ENCODE measurements at regions not wholly inside any gene's neighbourhood (a gene's known extent, or its start where the extent isn't known, plus 50 kb on each side); places are given as distances from the start of the nearest gene placed in this dataset.

DNA sequence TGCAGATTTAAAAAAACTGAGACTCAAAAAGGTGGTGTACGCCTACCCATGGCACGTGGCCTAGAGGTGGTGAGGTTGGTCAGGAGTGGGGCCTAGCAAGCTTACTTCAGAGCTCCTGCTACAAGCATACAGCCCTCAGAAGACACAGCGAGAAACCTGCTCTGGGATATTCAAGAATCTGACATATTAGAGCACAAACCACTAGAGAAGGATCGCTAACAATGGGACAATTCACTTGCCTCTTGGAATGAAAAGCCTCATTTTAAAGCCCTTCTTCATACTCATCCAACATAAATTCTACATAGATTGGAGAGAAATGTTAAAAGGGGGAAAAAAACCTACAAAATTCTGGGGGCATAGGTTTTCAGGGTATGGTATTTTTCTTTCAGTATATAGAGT is 118.0 kb upstream of the ARHGEF3 start:
- no peak overlapping the region for H3K4me2 ChIP-seq
- ChIA-PET POLR2A (no interaction called here), CTCF (no interaction called here)
- FAIRE-seq (no peak), DNase-seq (ENCODE audit: low read depth in 1 of 2, low spot score in 1 of 2) (no peak), ATAC-seq (no peak)
- peaks cover 7% of the 10 kb centered on the region; the same call in 1 of the 3 replicates for H3K4me1 ChIP-seq
- no peaks in the 10 kb centered on the region for H3K9me3 ChIP-seq
- H3K27ac ChIP-seq = no peak overlapping the region
- H3K4me3 ChIP-seq = no peak overlapping the region
- 67% methylated on average over 4 of the region's 4 CpGs for WGBS (ENCODE audit: missing lambda C conversion rate)
- TF ChIP-seq, protein P1, sequence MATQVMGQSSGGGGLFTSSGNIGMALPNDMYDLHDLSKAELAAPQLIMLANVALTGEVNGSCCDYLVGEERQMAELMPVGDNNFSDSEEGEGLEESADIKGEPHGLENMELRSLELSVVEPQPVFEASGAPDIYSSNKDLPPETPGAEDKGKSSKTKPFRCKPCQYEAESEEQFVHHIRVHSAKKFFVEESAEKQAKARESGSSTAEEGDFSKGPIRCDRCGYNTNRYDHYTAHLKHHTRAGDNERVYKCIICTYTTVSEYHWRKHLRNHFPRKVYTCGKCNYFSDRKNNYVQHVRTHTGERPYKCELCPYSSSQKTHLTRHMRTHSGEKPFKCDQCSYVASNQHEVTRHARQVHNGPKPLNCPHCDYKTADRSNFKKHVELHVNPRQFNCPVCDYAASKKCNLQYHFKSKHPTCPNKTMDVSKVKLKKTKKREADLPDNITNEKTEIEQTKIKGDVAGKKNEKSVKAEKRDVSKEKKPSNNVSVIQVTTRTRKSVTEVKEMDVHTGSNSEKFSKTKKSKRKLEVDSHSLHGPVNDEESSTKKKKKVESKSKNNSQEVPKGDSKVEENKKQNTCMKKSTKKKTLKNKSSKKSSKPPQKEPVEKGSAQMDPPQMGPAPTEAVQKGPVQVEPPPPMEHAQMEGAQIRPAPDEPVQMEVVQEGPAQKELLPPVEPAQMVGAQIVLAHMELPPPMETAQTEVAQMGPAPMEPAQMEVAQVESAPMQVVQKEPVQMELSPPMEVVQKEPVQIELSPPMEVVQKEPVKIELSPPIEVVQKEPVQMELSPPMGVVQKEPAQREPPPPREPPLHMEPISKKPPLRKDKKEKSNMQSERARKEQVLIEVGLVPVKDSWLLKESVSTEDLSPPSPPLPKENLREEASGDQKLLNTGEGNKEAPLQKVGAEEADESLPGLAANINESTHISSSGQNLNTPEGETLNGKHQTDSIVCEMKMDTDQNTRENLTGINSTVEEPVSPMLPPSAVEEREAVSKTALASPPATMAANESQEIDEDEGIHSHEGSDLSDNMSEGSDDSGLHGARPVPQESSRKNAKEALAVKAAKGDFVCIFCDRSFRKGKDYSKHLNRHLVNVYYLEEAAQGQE (IDR thresholded peaks at IDR 0.05) = no peak
- TF ChIP-seq CHD4 (IDR thresholded peaks at IDR 0.05; ENCODE audit: borderline replicate concordance) = no peak

DNA sequence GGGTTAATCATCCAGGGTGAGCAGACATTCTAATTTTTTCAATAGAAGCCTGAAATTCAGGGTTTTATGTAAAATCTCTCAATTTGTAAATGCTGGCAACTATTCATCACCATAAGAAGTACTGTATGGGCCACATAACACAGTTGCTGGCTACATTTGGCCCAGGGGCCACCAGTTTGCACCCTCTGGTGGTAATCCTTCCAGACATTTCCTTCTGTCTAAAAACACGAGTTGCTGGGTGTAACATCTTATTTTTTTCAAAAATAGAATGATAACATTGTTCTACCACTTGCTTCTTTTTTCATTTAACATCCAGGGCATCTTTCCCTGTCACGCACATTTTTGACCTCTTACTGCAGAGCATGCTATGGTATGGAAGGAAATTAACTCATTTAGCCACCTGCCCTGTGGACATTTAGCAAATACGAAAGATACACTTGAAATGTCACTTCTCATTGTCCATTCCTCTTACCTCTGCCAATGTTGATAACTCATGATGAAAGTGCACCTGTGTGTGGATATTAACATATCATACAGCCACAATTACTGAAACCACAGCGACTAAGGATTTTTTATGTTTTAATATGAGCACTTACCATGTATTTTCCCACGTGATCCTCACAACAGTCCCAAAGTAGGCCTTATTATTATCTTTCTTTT is 117.5 kb upstream of the ARHGEF3 start:
- ChIA-PET CTCF (no interaction called here), POLR2A (no interaction called here)
- ATAC-seq (no peak), FAIRE-seq (no peak), DNase-seq (ENCODE audit: low read depth in 1 of 2, low spot score in 1 of 2) (no peak)
- TF ChIP-seq, protein P2, sequence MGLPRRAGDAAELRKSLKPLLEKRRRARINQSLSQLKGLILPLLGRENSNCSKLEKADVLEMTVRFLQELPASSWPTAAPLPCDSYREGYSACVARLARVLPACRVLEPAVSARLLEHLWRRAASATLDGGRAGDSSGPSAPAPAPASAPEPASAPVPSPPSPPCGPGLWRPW (IDR thresholded peaks at IDR 0.05) = no peak
- no peak for TF ChIP-seq ZSCAN20 (CRISPR knock-in tag; IDR thresholded peaks at IDR 0.05)
- TF ChIP-seq CHD2 (IDR thresholded peaks at IDR 0.05; ENCODE audit: low read length, partially characterized antibody) = no peak
- no peaks in the 10 kb centered on the region for H3K9me3 ChIP-seq
- 71% methylated on average over 5 of the region's 5 CpGs for WGBS (ENCODE audit: missing lambda C conversion rate)
- no peak overlapping the region for H3K4me3 ChIP-seq
- no peak overlapping the region for H3K4me2 ChIP-seq
- no peak overlapping the region for H3K27ac ChIP-seq
- peaks cover 7% of the 10 kb centered on the region; the same call in 1 of the 3 replicates for H3K4me1 ChIP-seq

DNA sequence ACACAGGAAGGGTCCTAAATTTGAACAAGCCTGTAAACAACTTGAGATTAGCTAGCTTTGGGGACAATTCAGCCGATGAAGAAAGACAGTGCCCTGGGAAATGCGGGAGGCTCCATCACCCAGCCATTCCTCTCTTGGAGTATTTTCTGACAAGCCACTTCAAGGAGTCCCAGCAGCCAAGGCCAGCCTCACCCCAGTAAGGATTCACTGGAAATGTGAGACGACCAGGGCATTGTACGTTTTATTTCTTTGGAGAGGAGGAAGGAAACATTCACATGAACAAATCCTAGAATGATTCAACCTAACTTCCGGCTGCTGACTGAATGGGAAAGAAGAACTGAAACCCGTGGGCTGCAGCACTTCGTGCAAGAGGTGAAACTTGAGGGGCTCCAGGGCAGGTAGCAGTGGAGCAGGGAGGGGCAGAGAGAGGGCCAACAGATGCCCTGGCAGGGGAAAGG is 116.4 kb upstream of the ARHGEF3 start:
- Histone ChIP-seq H3K4me3 (no peak overlapping the region), H3K9me3 (no peaks in the 10 kb centered on the region), H3K27ac (no peak overlapping the region), H3K4me2 (no peak overlapping the region), H3K4me1 (no peaks in the 10 kb centered on the region)
- 72% methylated on average over 7 of the region's 7 CpGs for WGBS (ENCODE audit: missing lambda C conversion rate)
- FAIRE-seq = no peak
- no peak for ATAC-seq
- TF ChIP-seq FOXS1 (CRISPR knock-in tag; IDR thresholded peaks at IDR 0.05) (no peak), RCOR1 (IDR thresholded peaks at IDR 0.05; ENCODE audit: low read depth, low read length) (no peak), RARB (CRISPR knock-in tag; IDR thresholded peaks at IDR 0.05) (no peak), PHF8 (IDR thresholded peaks at IDR 0.05; ENCODE audit: borderline replicate concordance, low read depth) (no peak), NFE2L2 (conservative IDR thresholded peaks at IDR 0.05; ENCODE audit: low read length) (no peak), EHMT2 (IDR thresholded peaks at IDR 0.05; ENCODE audit: low read depth) (no peak), CBX8 (IDR thresholded peaks at IDR 0.05) (no peak), TFCP2L1 (CRISPR knock-in tag; IDR thresholded peaks at IDR 0.05) (no peak), KDM5A (IDR thresholded peaks at IDR 0.05) (no peak), EHF (CRISPR knock-in tag; IDR thresholded peaks at IDR 0.05) (no peak)
- TF ChIP-seq, protein P3, sequence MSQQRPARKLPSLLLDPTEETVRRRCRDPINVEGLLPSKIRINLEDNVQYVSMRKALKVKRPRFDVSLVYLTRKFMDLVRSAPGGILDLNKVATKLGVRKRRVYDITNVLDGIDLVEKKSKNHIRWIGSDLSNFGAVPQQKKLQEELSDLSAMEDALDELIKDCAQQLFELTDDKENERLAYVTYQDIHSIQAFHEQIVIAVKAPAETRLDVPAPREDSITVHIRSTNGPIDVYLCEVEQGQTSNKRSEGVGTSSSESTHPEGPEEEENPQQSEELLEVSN (IDR thresholded peaks at IDR 0.05; ENCODE audit: borderline replicate concordance, low read depth) = no peak
- ChIA-PET CTCF (interaction anchor here (0.9 kb wide), 1 partner anchor 12 kb away, joined by 3 read pairs; no protein-coding TSS in a partner anchor), POLR2A (no interaction called here)
- DNase-seq (ENCODE audit: low read depth in 1 of 2, low spot score in 1 of 2) = no peak
